CD4-positive, alpha-beta T cell (primary cell): ENCODE measurements at regions not wholly inside any gene's neighbourhood (a gene's known extent, or its start where the extent isn't known, plus 50 kb on each side); places are given as distances from the start of the nearest gene placed in this dataset.

Experiments
- ATAC-seq: fragments of 200-7000 bp; cut with Tn5 transposase; one replicate; pipeline ENCODE4 v1.10.0; 2022; ENCODE audit warnings: mild to moderate bottlenecking; ENCODE audit not compliant: poor library complexity
- CTCF ChIA-PET: fragments of 350-600 bp; sonication (Branson Sonifier 250); formaldehyde crosslinking; loops from one replicate; lab custom pipeline; 2021; ENCODE audit warnings: antibody characterized with exemption, inconsistent platforms; lab: Charles Lee
- POLR2A ChIA-PET: fragments of 350-600 bp; sonication (Branson Sonifier 250); formaldehyde crosslinking; loops from one replicate; lab custom pipeline; 2021; ENCODE audit warnings: antibody characterized with exemption, inconsistent platforms; lab: Charles Lee
- DNase-seq, 14 experiments: peaks; one replicate each; pipeline ENCODE4 v3.0.0-alpha.2; 2013 to 2020; ENCODE audit warnings: mixed read lengths in 2 of 14
- H3K27ac ChIP-seq, 2 donors: one replicate each; pipeline versions ENCODE4 v1.5.1 to v1.7.0; 2013; ENCODE audit warnings: low read length in 2 of 2, low read depth in 1 of 2, mild to moderate bottlenecking in 1 of 2
- H3K27me3 ChIP-seq, 2 experiments: 1 replicate in 1 of 2; 2 replicates in 1 of 2; pipeline versions ENCODE4 v1.6.1 to v1.7.0; 2013; ENCODE audit warnings: low read length in 2 of 2, control low read depth in 1 of 2, mild to moderate bottlenecking in 1 of 2, moderate library complexity in 1 of 2; ENCODE audit not compliant: insufficient read depth in 2 of 2, control insufficient read depth in 1 of 2
- H3K36me3 ChIP-seq: one replicate; pipeline ENCODE4 v1.6.1; 2013; ENCODE audit warnings: low read length, control low read depth; ENCODE audit not compliant: insufficient read depth
- H3K4me1 ChIP-seq: one replicate; pipeline ENCODE4 v1.6.1; 2013; ENCODE audit warnings: low read length, control low read depth; ENCODE audit not compliant: insufficient read depth
- H3K4me3 ChIP-seq: one replicate; pipeline ENCODE4 v1.5.1; 2013; ENCODE audit warnings: mild to moderate bottlenecking, low read length, moderate library complexity
- H3K9me3 ChIP-seq, 2 experiments: 1 replicate in 1 of 2; 2 replicates in 1 of 2; pipeline versions ENCODE4 v1.6.1 to v1.7.0; 2013; ENCODE audit warnings: low read length in 2 of 2, mild to moderate bottlenecking in 2 of 2, control low read depth in 1 of 2, moderate library complexity in 1 of 2; ENCODE audit not compliant: control insufficient read depth in 1 of 2, insufficient read depth in 1 of 2
- H3K27ac Mint-ChIP-seq: one replicate; pipeline ENCODE4 v1.8.0; 2020; ENCODE audit warnings: mixed read lengths
- H3K27me3 Mint-ChIP-seq: one replicate; pipeline ENCODE4 v1.8.0; 2021; ENCODE audit warnings: mixed read lengths
- H3K36me3 Mint-ChIP-seq: one replicate; pipeline ENCODE4 v1.8.0; 2021; ENCODE audit warnings: low read depth, mixed read lengths
- H3K4me1 Mint-ChIP-seq: one replicate; pipeline ENCODE4 v1.8.0; 2021; ENCODE audit warnings: low read depth, mixed read lengths
- H3K4me3 Mint-ChIP-seq: one replicate; pipeline ENCODE4 v1.8.0; 2020; ENCODE audit warnings: mild to moderate bottlenecking, mixed read lengths
- H3K9me3 Mint-ChIP-seq: one replicate; pipeline ENCODE4 v1.8.0; 2020; ENCODE audit warnings: mixed read lengths
- intact Hi-C, 2 experiments: fragments of 100-400 bp; cut with DNase I in 1 of 2; cut with micrococcal nuclease in 1 of 2; formaldehyde crosslinking; loops; one replicate each; pipeline versions ENCODE4 v1.15.1 to v1.9.0; 2023 to 2025; cut with DNase I, micrococcal nuclease
- TF ChIP-seq, protein P1 (sequence below): fragments of 200-600 bp; IDR thresholded peaks from one replicate; pipeline ENCODE4 v1.8.0; 2022; ENCODE audit warnings: antibody characterized with exemption, mild to moderate bottlenecking

DNA sequence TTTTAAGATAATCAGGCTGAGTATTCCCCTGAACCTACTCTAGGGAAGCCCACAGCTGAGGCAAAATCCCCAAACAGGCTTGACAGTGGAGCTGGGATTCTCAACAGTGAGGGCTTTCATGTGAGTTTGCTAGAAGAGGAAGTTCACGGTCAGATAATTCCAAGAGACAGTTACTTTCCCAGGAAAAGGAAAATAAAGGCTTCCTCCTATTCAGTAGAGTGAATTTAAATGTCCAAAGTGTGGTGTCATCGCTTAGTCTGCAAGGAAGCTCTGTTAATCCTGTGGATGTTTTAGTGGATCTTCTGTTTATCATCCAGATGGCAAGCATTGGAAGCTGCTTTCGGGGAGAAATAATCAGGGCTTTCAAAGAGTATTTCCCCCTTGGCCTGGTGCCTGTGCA is 119.8 kb downstream of the RPIA start:
- Histone ChIP-seq H3K27ac (no peak overlapping the region), H3K27me3 (no peaks in the 10 kb centered on the region), H3K9me3 (peaks cover 9 to 28% of the 10 kb centered on the region in 2 experiments), H3K4me1 (no peaks in the 10 kb centered on the region), H3K36me3 (no peaks in the 10 kb centered on the region), H3K4me3 (no peak overlapping the region)
- Mint-ChIP-seq H3K4me3 (no peak overlapping the region), H3K9me3 (peaks cover 9% of the 10 kb centered on the region), H3K36me3 (no peaks in the 10 kb centered on the region), H3K4me1 (no peaks in the 10 kb centered on the region), H3K27ac (no peak overlapping the region), H3K27me3 (peaks cover 6% of the 10 kb centered on the region)
- DNase-seq (no peak), ATAC-seq (no peak)
- TF ChIP-seq, protein P1, sequence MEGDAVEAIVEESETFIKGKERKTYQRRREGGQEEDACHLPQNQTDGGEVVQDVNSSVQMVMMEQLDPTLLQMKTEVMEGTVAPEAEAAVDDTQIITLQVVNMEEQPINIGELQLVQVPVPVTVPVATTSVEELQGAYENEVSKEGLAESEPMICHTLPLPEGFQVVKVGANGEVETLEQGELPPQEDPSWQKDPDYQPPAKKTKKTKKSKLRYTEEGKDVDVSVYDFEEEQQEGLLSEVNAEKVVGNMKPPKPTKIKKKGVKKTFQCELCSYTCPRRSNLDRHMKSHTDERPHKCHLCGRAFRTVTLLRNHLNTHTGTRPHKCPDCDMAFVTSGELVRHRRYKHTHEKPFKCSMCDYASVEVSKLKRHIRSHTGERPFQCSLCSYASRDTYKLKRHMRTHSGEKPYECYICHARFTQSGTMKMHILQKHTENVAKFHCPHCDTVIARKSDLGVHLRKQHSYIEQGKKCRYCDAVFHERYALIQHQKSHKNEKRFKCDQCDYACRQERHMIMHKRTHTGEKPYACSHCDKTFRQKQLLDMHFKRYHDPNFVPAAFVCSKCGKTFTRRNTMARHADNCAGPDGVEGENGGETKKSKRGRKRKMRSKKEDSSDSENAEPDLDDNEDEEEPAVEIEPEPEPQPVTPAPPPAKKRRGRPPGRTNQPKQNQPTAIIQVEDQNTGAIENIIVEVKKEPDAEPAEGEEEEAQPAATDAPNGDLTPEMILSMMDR = no peak
- ChIA-PET CTCF (no interaction called here), POLR2A (no interaction called here)
- intact Hi-C loops = no loop called here

DNA sequence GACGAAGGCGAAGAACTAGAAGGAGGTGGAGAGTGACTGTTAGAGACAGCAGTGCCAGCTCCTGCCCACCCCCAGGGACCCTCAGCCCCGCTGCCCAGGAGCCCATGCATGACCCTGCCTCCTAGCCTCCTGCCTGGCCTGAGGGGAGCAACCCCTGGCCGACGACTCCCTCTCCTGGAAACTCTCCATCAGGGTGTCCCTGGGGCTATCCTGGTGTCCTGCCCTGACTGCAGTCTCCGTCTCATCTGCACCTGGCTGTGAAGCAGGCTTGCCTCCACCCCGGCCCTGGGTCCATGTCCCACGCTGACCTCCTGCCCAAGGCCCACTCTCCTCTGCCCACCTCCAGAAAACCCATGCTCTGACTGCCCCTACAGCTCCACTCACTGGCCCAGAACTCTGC is 120.2 kb downstream of the RPIA start:
- peaks cover 6% of the 10 kb centered on the region for H3K27me3 Mint-ChIP-seq
- Histone ChIP-seq H3K4me3 (no peak overlapping the region), H3K9me3 (peaks cover 9 to 28% of the 10 kb centered on the region in 2 experiments), H3K27ac (no peak overlapping the region), H3K27me3 (no peaks in the 10 kb centered on the region), H3K4me1 (no peaks in the 10 kb centered on the region), H3K36me3 (no peaks in the 10 kb centered on the region)
- H3K4me3 Mint-ChIP-seq = no peak overlapping the region
- ChIA-PET POLR2A (no interaction called here), CTCF (no interaction called here)
- H3K4me1 Mint-ChIP-seq = no peaks in the 10 kb centered on the region
- no peak overlapping the region for H3K27ac Mint-ChIP-seq
- DNase-seq (no peak), ATAC-seq (no peak)
- H3K36me3 Mint-ChIP-seq = no peaks in the 10 kb centered on the region
- intact Hi-C loops = no loop called here
- TF ChIP-seq, protein P1 = no peak
- H3K9me3 Mint-ChIP-seq = peaks cover 12% of the 10 kb centered on the region

DNA sequence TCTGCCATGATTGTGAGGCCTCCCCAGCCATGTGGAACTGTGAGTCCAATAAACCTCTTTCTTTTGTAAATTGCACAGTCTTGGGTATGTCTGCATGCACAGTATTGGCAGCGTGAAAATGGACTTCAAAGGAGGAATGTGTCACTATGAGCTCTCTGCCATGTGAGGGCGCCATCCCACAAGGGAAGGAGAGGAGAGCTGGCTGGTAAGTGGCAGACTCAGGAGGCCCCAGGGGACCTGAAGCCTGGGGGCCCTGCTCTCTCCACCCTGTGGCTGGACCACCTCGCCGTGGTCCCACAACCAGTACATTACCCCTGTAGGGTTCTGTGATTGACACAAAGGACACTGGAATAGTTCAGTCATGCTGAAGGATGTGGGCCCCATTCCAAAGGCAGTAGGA is 122.1 kb downstream of the RPIA start:
- POLR2A ChIA-PET = no interaction called here
- H3K4me1 ChIP-seq = no peaks in the 10 kb centered on the region
- no peak overlapping the region for H3K27ac ChIP-seq
- H3K36me3 Mint-ChIP-seq = no peaks in the 10 kb centered on the region
- no peak overlapping the region for H3K4me3 Mint-ChIP-seq
- H3K4me3 ChIP-seq = no peak overlapping the region
- peaks cover 4% of the 10 kb centered on the region for H3K27me3 Mint-ChIP-seq
- no peaks in the 10 kb centered on the region for H3K36me3 ChIP-seq
- CTCF ChIA-PET = no interaction called here
- H3K9me3 Mint-ChIP-seq = peaks cover 13% of the 10 kb centered on the region
- intact Hi-C loops = no loop called here
- H3K9me3 ChIP-seq = peaks cover 9 to 28% of the 10 kb centered on the region in 2 experiments
- no peaks in the 10 kb centered on the region for H3K4me1 Mint-ChIP-seq
- ATAC-seq (no peak), DNase-seq (no peak)
- H3K27me3 ChIP-seq = no peaks in the 10 kb centered on the region
- no peak overlapping the region for H3K27ac Mint-ChIP-seq
- TF ChIP-seq, protein P1 = no peak
